ENCODE measurements at regions not wholly inside any gene's neighbourhood (a gene's known extent, or its start where the extent isn't known, plus 50 kb on each side); places are given as distances from the start of the nearest gene placed in this dataset.

DNA sequence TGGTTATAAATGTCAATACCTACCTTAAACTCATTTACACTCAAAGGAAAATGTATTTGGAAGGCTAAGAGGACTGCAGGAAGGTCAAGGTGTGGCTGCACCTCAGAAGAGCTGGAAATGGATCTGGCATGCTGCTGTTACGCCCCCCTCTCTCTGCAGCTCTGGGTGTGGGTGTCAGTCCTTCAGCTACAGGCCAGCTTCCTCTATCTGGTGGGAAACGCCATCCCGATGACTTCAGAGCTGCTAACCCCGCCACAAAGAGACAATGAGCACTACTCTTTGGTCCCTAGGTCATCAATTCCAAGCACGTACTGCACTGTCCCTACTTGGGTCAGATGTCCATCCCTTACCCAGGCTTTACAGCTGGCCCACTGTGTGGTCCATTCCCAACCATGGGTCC, 74.2 kb downstream of the TEX35 start:
- TF ChIP-seq CTCF (IDR thresholded peaks at IDR 0.05) = no peak
- no peak for TF ChIP-seq POLR2A (IDR thresholded peaks at IDR 0.05)
- no peak for TF ChIP-seq EP300 (IDR thresholded peaks at IDR 0.05)

Measured in ovary (tissue), 3 donors.